Trophoblast cell (in vitro differentiated cells and primary cell): ENCODE measurements at regions not wholly inside any gene's neighbourhood (a gene's known extent, or its start where the extent isn't known, plus 50 kb on each side); places are given as distances from the start of the nearest gene placed in this dataset.

Experiments used
- DNase-seq, 2 donors: peaks; one replicate each; pipeline ENCODE4 v3.0.0-alpha.2; 2016
- H2AFZ ChIP-seq: 2 replicates; pipeline ENCODE4 v1.6.1; 2013; ENCODE audit warnings: low read length, moderate library complexity, mild to moderate bottlenecking; ENCODE audit not compliant: insufficient read depth, poor library complexity
- H2AK5ac ChIP-seq: 2 replicates; pipeline ENCODE4 v1.6.1; 2013; ENCODE audit warnings: mild to moderate bottlenecking, low read length
- H2BK120ac ChIP-seq: 2 replicates; pipeline ENCODE4 v1.6.1; 2013; ENCODE audit warnings: low read length, mild to moderate bottlenecking, moderate library complexity; ENCODE audit not compliant: insufficient read depth, poor library complexity
- H2BK12ac ChIP-seq: 2 replicates; pipeline ENCODE4 v1.6.1; 2013; ENCODE audit warnings: mild to moderate bottlenecking, low read length, moderate library complexity
- H2BK5ac ChIP-seq: 2 replicates; pipeline ENCODE4 v1.6.1; 2013; ENCODE audit warnings: low read length, low read depth, moderate library complexity, mild to moderate bottlenecking; ENCODE audit not compliant: poor library complexity
- H3K14ac ChIP-seq: 2 replicates; pipeline ENCODE4 v1.6.1; 2013; ENCODE audit warnings: mild to moderate bottlenecking, low read length
- H3K18ac ChIP-seq: 2 replicates; pipeline ENCODE4 v1.6.1; 2013; ENCODE audit warnings: mild to moderate bottlenecking, low read length
- H3K23ac ChIP-seq: 2 replicates; pipeline ENCODE4 v1.6.1; 2013; ENCODE audit warnings: low read length
- H3K27ac ChIP-seq: 2 replicates; pipeline ENCODE4 v1.5.1; 2013; ENCODE audit warnings: low read depth, mild to moderate bottlenecking, inconsistent platforms, low read length, moderate library complexity
- H3K27me3 ChIP-seq: 2 replicates; pipeline ENCODE4 v1.6.1; 2013; ENCODE audit warnings: inconsistent platforms, mild to moderate bottlenecking, low read length, moderate library complexity; ENCODE audit not compliant: insufficient read depth
- H3K36me3 ChIP-seq, 2 experiments: 1 replicate in 1 of 2; 2 replicates in 1 of 2; pipeline ENCODE4 v1.6.1; 2013; ENCODE audit warnings: low read length in 2 of 2, mild to moderate bottlenecking in 2 of 2, moderate library complexity in 1 of 2; ENCODE audit not compliant: insufficient read depth in 2 of 2, control insufficient read depth in 1 of 2
- H3K4ac ChIP-seq: 2 replicates; pipeline ENCODE4 v1.6.1; 2013; ENCODE audit warnings: low read depth, mild to moderate bottlenecking, low read length, moderate library complexity
- H3K4me1 ChIP-seq, 2 experiments: 1 replicate in 1 of 2; 2 replicates in 1 of 2; pipeline ENCODE4 v1.6.1; 2013; ENCODE audit warnings: low read length in 2 of 2, mild to moderate bottlenecking in 2 of 2, moderate library complexity in 1 of 2; ENCODE audit not compliant: insufficient read depth in 2 of 2, control insufficient read depth in 1 of 2
- H3K4me2 ChIP-seq: 2 replicates; pipeline ENCODE4 v1.6.1; 2013; ENCODE audit warnings: inconsistent platforms, mild to moderate bottlenecking, low read length, moderate library complexity
- H3K4me3 ChIP-seq: 2 replicates; pipeline ENCODE4 v1.5.1; 2013; ENCODE audit warnings: mild to moderate bottlenecking, low read depth, low read length, inconsistent platforms
- H3K79me1 ChIP-seq: one replicate; pipeline ENCODE4 v1.6.1; 2013; ENCODE audit warnings: low read length
- H3K79me2 ChIP-seq: 2 replicates; pipeline ENCODE4 v1.6.1; 2013; ENCODE audit warnings: low read length, mild to moderate bottlenecking; ENCODE audit not compliant: control insufficient read depth, insufficient read depth, poor library complexity
- H3K9ac ChIP-seq: 2 replicates; pipeline ENCODE4 v1.6.1; 2013; ENCODE audit warnings: mild to moderate bottlenecking, low read length
- H3K9me3 ChIP-seq: 2 replicates; pipeline ENCODE4 v1.6.1; 2013; ENCODE audit warnings: low read depth, mild to moderate bottlenecking, control low read depth, inconsistent platforms, low read length; ENCODE audit not compliant: insufficient read depth
- H4K12ac ChIP-seq: 2 replicates; pipeline ENCODE4 v1.6.1; 2013; ENCODE audit warnings: low read depth, mild to moderate bottlenecking, low read length, moderate library complexity
- H4K8ac ChIP-seq: 2 replicates; pipeline ENCODE4 v1.6.1; 2013; ENCODE audit warnings: low read depth, mild to moderate bottlenecking, low read length, moderate library complexity
- H4K91ac ChIP-seq: one replicate; pipeline ENCODE4 v1.6.1; 2013; ENCODE audit warnings: low read depth, mild to moderate bottlenecking, low read length, moderate library complexity
- WGBS: extraction: QIAGEN DNeasy Blood & Tissue Kit; methylation state at CpG from one replicate; pipeline ENCODE4 v1.1.7; 2013; ENCODE audit warnings: missing lambda C conversion rate; ENCODE audit not compliant: insufficient read length, insufficient coverage; ENCODE audit errors: extremely low coverage; 5-methylcytosine and 5-hydroxymethylcytosine counted together

- Histone ChIP-seq H3K4ac (no peak overlapping the region), H2AK5ac (no peak overlapping the region), H2BK12ac (no peak overlapping the region), H3K9ac (no peak overlapping the region), H3K79me2 (no peaks in the 10 kb centered on the region), H3K18ac (no peak overlapping the region), H3K4me3 (no peak overlapping the region), H2AFZ (no peak overlapping the region), H3K23ac (no peak overlapping the region), H4K12ac (no peak overlapping the region), H4K8ac (no peak overlapping the region), H2BK120ac (no peak overlapping the region), H3K9me3 (peaks cover 23% of the 10 kb centered on the region), H4K91ac (no peak overlapping the region), H3K79me1 (no peaks in the 10 kb centered on the region), H3K27ac (no peak overlapping the region), H3K27me3 (no peaks in the 10 kb centered on the region), H3K36me3 (no peaks in the 10 kb centered on the region), H3K14ac (no peak overlapping the region), H2BK5ac (no peak overlapping the region), H3K4me2 (no peak overlapping the region), H3K4me1 (no peaks in the 10 kb centered on the region)
- no CpG with 5 or more reads among the region's 1 CpG for WGBS
- DNase-seq = no peak
Measured at GRCh38 chr18:14912967-14913366, 165.0 kb downstream of the ANKRD30B start.

DNA sequence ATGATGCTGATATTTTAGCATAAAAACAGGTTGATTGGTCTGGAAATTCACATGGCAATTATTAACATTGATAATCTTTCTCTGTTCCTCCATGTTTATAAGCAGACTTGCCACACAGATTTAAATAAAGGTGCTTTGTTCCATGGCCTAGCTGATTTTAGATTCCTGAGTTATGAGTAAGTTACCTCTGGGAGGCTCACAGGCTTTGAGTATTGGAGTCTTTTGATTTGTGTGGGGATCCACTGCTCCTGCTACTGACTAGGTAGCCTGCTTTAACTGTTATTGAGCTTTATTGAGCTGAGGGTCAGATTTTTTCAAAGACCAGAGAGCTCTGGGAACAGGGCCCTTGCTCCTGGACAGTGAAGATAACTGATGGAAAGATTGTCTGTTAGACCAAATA lies 166.1 kb downstream of the ANKRD30B start:
- Histone ChIP-seq H3K79me2 (no peaks in the 10 kb centered on the region), H3K18ac (no peak overlapping the region), H2BK120ac (no peak overlapping the region), H2BK12ac (no peak overlapping the region), H3K9me3 (peaks cover 17% of the 10 kb centered on the region), H2AFZ (no peak overlapping the region), H4K91ac (no peak overlapping the region), H4K12ac (no peak overlapping the region), H3K4me3 (no peak overlapping the region), H3K4me1 (no peaks in the 10 kb centered on the region), H4K8ac (no peak overlapping the region), H3K14ac (no peak overlapping the region), H2BK5ac (no peak overlapping the region), H3K27ac (no peak overlapping the region), H3K79me1 (no peaks in the 10 kb centered on the region), H3K27me3 (no peaks in the 10 kb centered on the region), H3K36me3 (no peaks in the 10 kb centered on the region), H3K23ac (no peak overlapping the region), H3K4ac (no peak overlapping the region), H3K9ac (no peak overlapping the region), H3K4me2 (no peak overlapping the region), H2AK5ac (no peak overlapping the region)
- DNase-seq = peak in 1 of 2 donors; percentile 45

GRCh38 chr18:14914771-14915170 lies 166.8 kb downstream of the ANKRD30B start:
- H2BK5ac ChIP-seq = no peak overlapping the region
- no peak overlapping the region for H2AK5ac ChIP-seq
- H3K23ac ChIP-seq = no peak overlapping the region
- H3K9me3 ChIP-seq = peaks cover 20% of the 10 kb centered on the region
- H3K4me2 ChIP-seq = no peak overlapping the region
- no peaks in the 10 kb centered on the region for H3K79me1 ChIP-seq
- H3K4ac ChIP-seq = no peak overlapping the region
- no peak overlapping the region for H4K91ac ChIP-seq
- H2BK120ac ChIP-seq = no peak overlapping the region
- no peak overlapping the region for H3K4me3 ChIP-seq
- H3K79me2 ChIP-seq = no peaks in the 10 kb centered on the region
- H2AFZ ChIP-seq = no peak overlapping the region
- H4K8ac ChIP-seq = no peak overlapping the region
- peak; percentile 30 to 80 for DNase-seq
- no peaks in the 10 kb centered on the region for H3K4me1 ChIP-seq
- no peak overlapping the region for H3K14ac ChIP-seq
- H3K9ac ChIP-seq = no peak overlapping the region
- H3K18ac ChIP-seq = no peak overlapping the region
- H3K36me3 ChIP-seq = no peaks in the 10 kb centered on the region
- no peak overlapping the region for H4K12ac ChIP-seq
- WGBS = no CpG with 5 or more reads among the region's 3 CpGs
- H2BK12ac ChIP-seq = no peak overlapping the region
- no peak overlapping the region for H3K27ac ChIP-seq
- H3K27me3 ChIP-seq = no peaks in the 10 kb centered on the region

- Histone ChIP-seq H3K4ac (no peak overlapping the region), H2BK12ac (no peak overlapping the region), H3K4me3 (no peak overlapping the region), H3K27me3 (no peaks in the 10 kb centered on the region), H2BK120ac (no peak overlapping the region), H3K4me1 (no peaks in the 10 kb centered on the region), H2AK5ac (no peak overlapping the region), H2BK5ac (no peak overlapping the region), H3K36me3 (no peaks in the 10 kb centered on the region), H4K8ac (no peak overlapping the region), H3K9me3 (peaks cover 26% of the 10 kb centered on the region), H3K4me2 (no peak overlapping the region), H3K79me2 (no peaks in the 10 kb centered on the region), H3K9ac (no peak overlapping the region), H2AFZ (no peak overlapping the region), H3K14ac (no peak overlapping the region), H3K18ac (no peak overlapping the region), H4K12ac (no peak overlapping the region), H3K27ac (no peak overlapping the region), H3K23ac (no peak overlapping the region), H3K79me1 (no peaks in the 10 kb centered on the region), H4K91ac (no peak overlapping the region)
- DNase-seq = no peak
- no CpG with 5 or more reads among the region's 1 CpG for WGBS
Measured at GRCh38 chr18:14916181-14916580, 168.2 kb downstream of the ANKRD30B start.
